Superior temporal gyrus (tissue), 1 donor: ENCODE measurements at regions not wholly inside any gene's neighbourhood (a gene's known extent, or its start where the extent isn't known, plus 50 kb on each side); places are given as distances from the start of the nearest gene placed in this dataset.
"Not testable (repeated sequence)": the region's sequence is repeated elsewhere in the genome, so short reads cannot be mapped to it uniquely, and the experiment has no call there.

Experiments used
- DNase-seq: peaks from one replicate; pipeline ENCODE4 v3.0.0-alpha.2; 2016; ENCODE audit errors: extremely low spot score

- DNase-seq, result no peak
Observed at GRCh38 chr3:151596940-151597339, 136.1 kb upstream of the IGSF10 start.

- DNase-seq, result no peak
Observed at GRCh38 chr3:151593928-151594327, 133.1 kb upstream of the IGSF10 start.

GRCh38 chr3:151592287-151592686, 131.4 kb upstream of the IGSF10 start:
- DNase-seq, result no peak

GRCh38 chr3:151591441-151591840, 130.6 kb upstream of the IGSF10 start:
- DNase-seq, result no peak

GRCh38 chr3:151589311-151589710, 128.4 kb upstream of the IGSF10 start:
- no peak for DNase-seq

- DNase-seq, result not testable (repeated sequence)
Observed at GRCh38 chr3:151587659-151588058, 126.8 kb upstream of the IGSF10 start.

- no peak for DNase-seq
Observed at GRCh38 chr3:151584566-151584965, 123.7 kb upstream of the IGSF10 start.

- no peak for DNase-seq
Observed at GRCh38 chr3:151581035-151581434, 120.2 kb upstream of the IGSF10 start.

- no peak for DNase-seq
Observed at GRCh38 chr3:151580591-151580990, 119.7 kb upstream of the IGSF10 start.

- no peak for DNase-seq
Observed at GRCh38 chr3:151579571-151580270, 118.9 kb upstream of the IGSF10 start.

GRCh38 chr3:151578495-151578894, 117.6 kb upstream of the IGSF10 start:
- no peak for DNase-seq

- no peak for DNase-seq
Observed at GRCh38 chr3:151576511-151577137, 115.8 kb upstream of the IGSF10 start.

GRCh38 chr3:151568184-151568583, 107.3 kb upstream of the IGSF10 start:
- DNase-seq, result no peak

GRCh38 chr3:151567477-151567876, 106.6 kb upstream of the IGSF10 start:
- no peak for DNase-seq

GRCh38 chr3:151564261-151564660, 103.4 kb upstream of the IGSF10 start:
- no peak for DNase-seq

GRCh38 chr3:151563305-151563704, 102.4 kb upstream of the IGSF10 start:
- no peak for DNase-seq

- DNase-seq, result no peak
Observed at GRCh38 chr3:151562891-151563290, 102.0 kb upstream of the IGSF10 start.

- no peak for DNase-seq
Observed at GRCh38 chr3:151561878-151562277, 101.0 kb upstream of the IGSF10 start.

GRCh38 chr3:151560738-151561137, 99.9 kb upstream of the IGSF10 start:
- no peak for DNase-seq

- no peak for DNase-seq
Observed at GRCh38 chr3:151559736-151560135, 98.9 kb upstream of the IGSF10 start.

GRCh38 chr3:151558661-151559060, 97.8 kb upstream of the IGSF10 start:
- DNase-seq, result no peak

GRCh38 chr3:151557068-151557840, 96.4 kb upstream of the IGSF10 start:
- DNase-seq, result no peak

GRCh38 chr3:151556596-151556995, 95.7 kb upstream of the IGSF10 start:
- no peak for DNase-seq
